ENCODE measurements at regions not wholly inside any gene's neighbourhood (a gene's known extent, or its start where the extent isn't known, plus 50 kb on each side); places are given as distances from the start of the nearest gene placed in this dataset.
"Not testable (repeated sequence)": the region's sequence is repeated elsewhere in the genome, so short reads cannot be mapped to it uniquely, and the experiment has no call there.

- Mint-ChIP-seq H3K36me3 (ENCODE audit: unreplicated experiment) (peaks cover 4% of the 10 kb centered on the region), H3K9me3 (ENCODE audit: unreplicated experiment) (peaks cover 2% of the 10 kb centered on the region), H3K4me1 (ENCODE audit: low read depth, unreplicated experiment) (peaks cover 8% of the 10 kb centered on the region), H3K4me3 (ENCODE audit: unreplicated experiment) (no peak overlapping the region), H3K27ac (ENCODE audit: unreplicated experiment) (no peak overlapping the region), H3K27me3 (ENCODE audit: unreplicated experiment) (peaks cover 2% of the 10 kb centered on the region)
- DNase-seq = no peak
- no peak for TF ChIP-seq CTCF (IDR thresholded peaks at IDR 0.05; ENCODE audit: partially characterized antibody, unreplicated experiment)
These were observed 608.6 kb upstream of the GOT2 start for GRCh38 chr16:59342669-59343068.

- H3K27ac Mint-ChIP-seq (ENCODE audit: unreplicated experiment) = no peak overlapping the region
- H3K4me1 Mint-ChIP-seq (ENCODE audit: low read depth, unreplicated experiment) = peaks cover 8% of the 10 kb centered on the region
- H3K9me3 Mint-ChIP-seq (ENCODE audit: unreplicated experiment) = peaks cover 2% of the 10 kb centered on the region
- H3K27me3 Mint-ChIP-seq (ENCODE audit: unreplicated experiment) = peaks cover 2% of the 10 kb centered on the region
- TF ChIP-seq CTCF (IDR thresholded peaks at IDR 0.05; ENCODE audit: partially characterized antibody, unreplicated experiment) = no peak
- peaks cover 4% of the 10 kb centered on the region for H3K36me3 Mint-ChIP-seq (ENCODE audit: unreplicated experiment)
- no peak for DNase-seq
- no peak overlapping the region for H3K4me3 Mint-ChIP-seq (ENCODE audit: unreplicated experiment)
These were observed 607.3 kb upstream of the GOT2 start for GRCh38 chr16:59341368-59341767.

- Mint-ChIP-seq H3K4me1 (ENCODE audit: low read depth, unreplicated experiment) (peaks cover 8% of the 10 kb centered on the region), H3K9me3 (ENCODE audit: unreplicated experiment) (peaks cover 2% of the 10 kb centered on the region), H3K27ac (ENCODE audit: unreplicated experiment) (no peak overlapping the region), H3K4me3 (ENCODE audit: unreplicated experiment) (no peak overlapping the region), H3K36me3 (ENCODE audit: unreplicated experiment) (peaks cover 4% of the 10 kb centered on the region), H3K27me3 (ENCODE audit: unreplicated experiment) (peaks cover 2% of the 10 kb centered on the region)
- no peak for DNase-seq
- TF ChIP-seq CTCF (IDR thresholded peaks at IDR 0.05; ENCODE audit: partially characterized antibody, unreplicated experiment) = no peak
These were observed 605.8 kb upstream of the GOT2 start for GRCh38 chr16:59339871-59340270.

- Mint-ChIP-seq H3K4me1 (ENCODE audit: low read depth, unreplicated experiment) (no peaks in the 10 kb centered on the region), H3K4me3 (ENCODE audit: unreplicated experiment) (no peak overlapping the region), H3K27ac (ENCODE audit: unreplicated experiment) (no peak overlapping the region), H3K27me3 (ENCODE audit: unreplicated experiment) (peaks cover 6% of the 10 kb centered on the region), H3K36me3 (ENCODE audit: unreplicated experiment) (no peaks in the 10 kb centered on the region), H3K9me3 (ENCODE audit: unreplicated experiment) (no peaks in the 10 kb centered on the region)
- no peak for DNase-seq
- no peak for TF ChIP-seq CTCF (IDR thresholded peaks at IDR 0.05; ENCODE audit: partially characterized antibody, unreplicated experiment)
These were observed 602.1 kb upstream of the GOT2 start for GRCh38 chr16:59336136-59336695.

GRCh38 chr16:59331708-59332107 is 597.6 kb upstream of the GOT2 start:
- not testable (repeated sequence) for H3K4me3 Mint-ChIP-seq (ENCODE audit: unreplicated experiment); H3K27me3 Mint-ChIP-seq (ENCODE audit: unreplicated experiment); H3K27ac Mint-ChIP-seq (ENCODE audit: unreplicated experiment); H3K4me1 Mint-ChIP-seq (ENCODE audit: low read depth, unreplicated experiment); DNase-seq; H3K9me3 Mint-ChIP-seq (ENCODE audit: unreplicated experiment); H3K36me3 Mint-ChIP-seq (ENCODE audit: unreplicated experiment)

All from glutamatergic neuron (in vitro differentiated cells).